Testis (tissue), 2 donors: ENCODE measurements at regions not wholly inside any gene's neighbourhood (a gene's known extent, or its start where the extent isn't known, plus 50 kb on each side); places are given as distances from the start of the nearest gene placed in this dataset.
"Not testable (repeated sequence)": the region's sequence is repeated elsewhere in the genome, so short reads cannot be mapped to it uniquely, and the experiment has no call there.

Source experiments
- DNase-seq: peaks from one replicate; pipeline ENCODE4 v3.0.0-alpha.2; 2019
- H3K27ac ChIP-seq, 2 donors: fragments of 200-600 bp; sonication (generic); one replicate each; pipeline ENCODE4 v1.5.1; 2019
- H3K27me3 ChIP-seq: fragments of 200-600 bp; sonication (generic); one replicate; pipeline ENCODE4 v1.5.1; 2019
- H3K36me3 ChIP-seq: fragments of 200-600 bp; sonication (generic); one replicate; pipeline ENCODE4 v1.5.1; 2017; ENCODE audit warnings: low read depth; ENCODE audit errors: missing control alignments
- H3K4me1 ChIP-seq: fragments of 200-600 bp; sonication (generic); one replicate; pipeline ENCODE4 v1.5.1; 2019
- H3K4me3 ChIP-seq, 2 donors: fragments of 200-600 bp; sonication (generic); one replicate each; pipeline ENCODE4 v1.5.1; 2017 to 2019
- H3K9me3 ChIP-seq: fragments of 200-600 bp; sonication (generic); one replicate; pipeline ENCODE4 v1.5.1; 2017
- POLR2A ChIP-seq: fragments of 450-650 bp; IDR thresholded peaks from one replicate; pipeline ENCODE4 v1.6.1; 2017; ENCODE audit warnings: antibody characterized with exemption, mild to moderate bottlenecking, moderate library complexity
- WGBS, 2 donors: methylation state at CpG; one replicate each; pipeline ENCODE4 v1.1.5; 2018; 5-methylcytosine and 5-hydroxymethylcytosine counted together
- intact Hi-C: fragments of 100-400 bp; cut with DNase I; formaldehyde crosslinking; loops from one replicate; pipeline ENCODE4 v1.15.1; 2023; ENCODE audit warnings: low total_unique reads
- TF ChIP-seq, protein P1 (sequence below), 3 experiments: fragments of 450-650 bp in 2 of 3; fragments of 200-600 bp in 1 of 3; sonication (generic) in 1 of 3; IDR thresholded peaks; one replicate each; pipeline ENCODE4 v1.5.1; 2016 to 2019; ENCODE audit warnings: antibody characterized with exemption in 3 of 3, mild to moderate bottlenecking in 2 of 3, moderate library complexity in 1 of 3

DNA sequence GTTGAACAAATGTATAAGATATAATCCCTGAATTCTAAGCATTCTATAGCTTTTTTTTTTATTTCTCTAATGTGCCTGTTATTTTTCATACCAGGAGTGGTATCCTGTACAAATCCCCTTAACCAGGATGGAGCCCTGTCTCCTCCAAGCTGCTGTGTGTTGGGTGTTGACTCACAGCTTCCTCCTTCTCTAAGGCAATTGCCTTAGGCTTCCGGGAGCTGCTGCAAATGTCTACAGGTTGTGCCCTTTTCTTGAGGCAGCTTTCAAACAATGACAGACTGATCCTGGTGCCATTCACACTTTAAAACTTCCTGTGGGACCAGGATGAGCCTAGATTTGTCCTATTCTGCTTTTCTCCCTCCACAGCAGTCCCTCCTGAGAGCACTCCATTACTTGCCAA lies 173.2 kb downstream of the BTBD3 start:
- Histone ChIP-seq H3K4me1 (no peaks in the 10 kb centered on the region), H3K27me3 (no peaks in the 10 kb centered on the region), H3K4me3 (no peak overlapping the region), H3K9me3 (no peaks in the 10 kb centered on the region), H3K36me3 (no peaks in the 10 kb centered on the region), H3K27ac (no peak overlapping the region)
- DNase-seq, result no peak
- TF ChIP-seq POLR2A, result no peak
- TF ChIP-seq, protein P1, sequence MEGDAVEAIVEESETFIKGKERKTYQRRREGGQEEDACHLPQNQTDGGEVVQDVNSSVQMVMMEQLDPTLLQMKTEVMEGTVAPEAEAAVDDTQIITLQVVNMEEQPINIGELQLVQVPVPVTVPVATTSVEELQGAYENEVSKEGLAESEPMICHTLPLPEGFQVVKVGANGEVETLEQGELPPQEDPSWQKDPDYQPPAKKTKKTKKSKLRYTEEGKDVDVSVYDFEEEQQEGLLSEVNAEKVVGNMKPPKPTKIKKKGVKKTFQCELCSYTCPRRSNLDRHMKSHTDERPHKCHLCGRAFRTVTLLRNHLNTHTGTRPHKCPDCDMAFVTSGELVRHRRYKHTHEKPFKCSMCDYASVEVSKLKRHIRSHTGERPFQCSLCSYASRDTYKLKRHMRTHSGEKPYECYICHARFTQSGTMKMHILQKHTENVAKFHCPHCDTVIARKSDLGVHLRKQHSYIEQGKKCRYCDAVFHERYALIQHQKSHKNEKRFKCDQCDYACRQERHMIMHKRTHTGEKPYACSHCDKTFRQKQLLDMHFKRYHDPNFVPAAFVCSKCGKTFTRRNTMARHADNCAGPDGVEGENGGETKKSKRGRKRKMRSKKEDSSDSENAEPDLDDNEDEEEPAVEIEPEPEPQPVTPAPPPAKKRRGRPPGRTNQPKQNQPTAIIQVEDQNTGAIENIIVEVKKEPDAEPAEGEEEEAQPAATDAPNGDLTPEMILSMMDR (IDR thresholded peaks at IDR 0.05), result no peak
- intact Hi-C loops, result no loop called here
- 76 to 91% methylated on average over 1 of the region's 1 CpG for WGBS, 2 donors

DNA sequence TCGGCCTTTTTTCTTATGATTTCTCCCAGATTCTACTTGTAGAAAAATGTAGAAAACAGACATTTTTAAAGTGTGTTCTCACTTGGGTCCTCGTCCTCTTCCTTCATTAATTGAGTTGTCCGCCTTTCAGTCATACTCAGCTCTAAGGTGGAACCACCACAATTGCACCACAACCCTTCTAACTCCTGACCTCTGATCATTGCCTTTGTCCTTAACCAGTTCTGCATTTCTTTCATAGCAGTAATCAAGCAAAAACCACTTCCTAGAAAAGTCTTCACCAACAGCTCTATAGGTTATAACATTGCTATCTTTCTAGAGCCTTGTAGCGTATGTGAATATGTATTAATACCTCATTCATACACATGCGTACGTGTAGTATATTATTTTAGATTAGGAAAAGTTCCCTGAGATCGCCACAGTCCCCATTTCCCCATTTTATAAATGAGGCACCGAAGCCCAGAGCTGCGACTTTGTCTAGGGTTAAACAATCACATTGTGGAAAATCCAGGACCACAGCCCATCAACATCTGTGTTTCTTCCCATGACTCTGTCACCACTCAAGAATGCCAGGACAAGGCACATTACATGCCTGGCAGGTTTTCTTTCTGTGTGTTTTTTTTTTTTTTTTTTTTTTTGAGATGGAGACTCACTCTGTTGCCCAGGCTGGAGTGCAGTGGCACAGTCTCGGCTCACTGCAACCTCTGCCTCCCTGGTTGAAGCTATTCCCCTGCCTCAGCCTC lies 175.5 kb downstream of the BTBD3 start:
- no peaks in the 10 kb centered on the region for H3K9me3 ChIP-seq
- WGBS, 2 donors, result 90 to 96% methylated on average over 10 of the region's 10 CpGs
- no peaks in the 10 kb centered on the region for H3K36me3 ChIP-seq
- no peak for DNase-seq
- no peak overlapping the region for H3K4me3 ChIP-seq
- no peaks in the 10 kb centered on the region for H3K27me3 ChIP-seq
- no peak overlapping the region for H3K27ac ChIP-seq
- TF ChIP-seq POLR2A, result no peak
- TF ChIP-seq, protein P1 (IDR thresholded peaks at IDR 0.05), result no peak
- intact Hi-C loops, result no loop called here
- H3K4me1 ChIP-seq, result no peaks in the 10 kb centered on the region

DNA sequence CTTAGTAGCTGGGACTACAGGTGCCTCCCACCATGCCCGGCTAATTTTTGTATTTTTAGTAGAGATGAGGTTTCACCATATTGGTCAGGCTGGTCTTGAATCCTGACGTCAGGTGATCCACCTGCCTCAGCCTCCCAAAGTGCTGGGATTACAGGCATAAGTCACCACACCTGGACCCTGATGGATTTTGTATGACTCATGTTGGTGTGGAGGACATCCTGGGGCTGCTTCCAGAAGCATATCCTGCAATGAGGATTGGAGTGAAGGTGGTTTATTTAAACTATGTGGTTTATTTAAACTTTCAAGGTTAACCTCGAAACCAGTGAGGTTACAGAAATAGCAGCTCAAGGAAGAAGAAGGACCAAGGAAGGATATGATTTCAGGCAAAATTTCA lies 176.1 kb downstream of the BTBD3 start:
- intact Hi-C loops, H3K27me3 ChIP-seq, H3K27ac ChIP-seq, H3K36me3 ChIP-seq, DNase-seq, H3K4me3 ChIP-seq, H3K4me1 ChIP-seq, H3K9me3 ChIP-seq: not testable (repeated sequence)
- 80 to 92% methylated on average over 3 of the region's 3 CpGs for WGBS, 2 donors

DNA sequence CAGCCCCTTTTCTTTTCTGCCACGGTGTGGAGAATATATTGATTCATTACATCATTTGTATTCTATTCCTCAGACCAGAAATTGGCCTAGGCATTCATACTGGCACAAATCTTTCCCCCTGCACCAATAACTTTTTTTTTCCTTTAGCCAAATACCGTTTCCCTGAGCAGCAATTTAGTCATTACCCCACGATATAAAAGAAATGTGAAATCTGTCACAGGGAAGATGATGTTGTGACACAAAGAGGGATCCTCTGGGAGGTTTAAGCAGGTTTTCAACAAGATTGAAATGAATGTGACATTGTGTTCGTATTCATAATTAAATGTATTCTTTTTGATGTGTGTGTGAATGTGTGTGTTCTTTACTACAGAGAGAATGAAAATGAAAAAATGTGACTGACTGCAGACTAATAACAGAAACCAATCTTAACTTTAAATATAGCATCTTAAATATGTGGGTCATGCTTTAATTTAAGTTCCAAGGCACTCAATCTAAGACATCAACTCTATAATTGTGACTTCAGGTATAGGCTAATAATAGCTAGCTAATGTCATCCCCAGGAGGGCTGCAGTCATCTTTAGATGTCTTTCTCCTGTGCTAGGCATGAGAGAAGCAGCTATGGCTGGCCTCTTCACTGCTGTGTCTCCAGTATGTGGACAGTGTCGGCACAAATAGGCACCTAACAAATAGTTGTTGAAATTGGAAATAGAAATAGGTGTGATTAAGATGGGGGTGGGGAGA lies 177.7 kb downstream of the BTBD3 start:
- no peak overlapping the region for H3K27ac ChIP-seq
- no peaks in the 10 kb centered on the region for H3K36me3 ChIP-seq
- H3K4me3 ChIP-seq, result no peak overlapping the region
- DNase-seq, result no peak
- TF ChIP-seq, protein P1 (IDR thresholded peaks at IDR 0.05), result no peak
- TF ChIP-seq POLR2A, result no peak
- H3K9me3 ChIP-seq, result no peaks in the 10 kb centered on the region
- H3K27me3 ChIP-seq, result no peaks in the 10 kb centered on the region
- no peaks in the 10 kb centered on the region for H3K4me1 ChIP-seq
- intact Hi-C loops, result no loop called here
- WGBS, 2 donors, result 72 to 73% methylated on average over 5 of the region's 5 CpGs

DNA sequence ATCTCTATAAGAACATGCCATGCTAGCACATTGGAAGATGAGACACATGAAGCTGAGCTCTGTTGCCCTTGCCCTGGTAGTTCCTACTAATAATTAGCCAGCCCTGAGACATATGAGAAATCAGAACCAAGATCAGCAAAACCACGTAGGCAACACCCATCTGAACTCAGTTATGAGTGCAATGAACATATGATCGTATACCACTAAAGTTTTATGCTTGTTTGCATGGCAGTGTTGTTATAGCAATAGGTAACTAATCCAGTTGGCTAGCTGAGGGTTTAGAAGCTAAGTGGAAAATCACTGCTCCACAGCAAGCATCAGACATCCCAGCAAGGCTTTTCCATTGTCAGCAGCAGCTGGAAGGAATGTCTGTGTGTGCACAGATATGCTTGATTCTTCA lies 180.7 kb downstream of the BTBD3 start:
- no peaks in the 10 kb centered on the region for H3K4me1 ChIP-seq
- no peak overlapping the region for H3K27ac ChIP-seq
- H3K27me3 ChIP-seq, result no peaks in the 10 kb centered on the region
- H3K9me3 ChIP-seq, result no peaks in the 10 kb centered on the region
- TF ChIP-seq, protein P1 (IDR thresholded peaks at IDR 0.05), result no peak
- no peak for TF ChIP-seq POLR2A
- no peaks in the 10 kb centered on the region for H3K36me3 ChIP-seq
- intact Hi-C loops, result no loop called here
- DNase-seq, result no peak
- no peak overlapping the region for H3K4me3 ChIP-seq
- 85 to 88% methylated on average over 2 of the region's 2 CpGs for WGBS, 2 donors
